GM12875 (cell line): ENCODE measurements at regions not wholly inside any gene's neighbourhood (a gene's known extent, or its start where the extent isn't known, plus 50 kb on each side); places are given as distances from the start of the nearest gene placed in this dataset.

Source experiments
- H3K4me3 ChIP-seq: one replicate; pipeline ENCODE4 v1.5.1; 2011; ENCODE audit warnings: low read depth, low read length, control low read depth
- CTCF ChIP-seq: IDR thresholded peaks from 2 replicates; pipeline ENCODE4 v1.5.1; 2011; ENCODE audit warnings: low read depth, mild to moderate bottlenecking, control low read depth, inconsistent platforms, low read length, moderate library complexity, borderline replicate concordance; ENCODE audit not compliant: insufficient read depth

- H3K4me3 ChIP-seq = no peak overlapping the region
- TF ChIP-seq CTCF = no peak
Observed at GRCh38 chrX:40343319-40343718, 237.5 kb upstream of the ATP6AP2 start.

- no peak for TF ChIP-seq CTCF
- no peak overlapping the region for H3K4me3 ChIP-seq
Observed at GRCh38 chrX:40340116-40340515, 240.7 kb upstream of the ATP6AP2 start.

GRCh38 chrX:40333344-40333743, 235.6 kb upstream of the BCOR start:
- no peak for TF ChIP-seq CTCF
- H3K4me3 ChIP-seq = no peak overlapping the region

GRCh38 chrX:40331762-40332161, 234.0 kb upstream of the BCOR start:
- no peak for TF ChIP-seq CTCF
- H3K4me3 ChIP-seq = no peak overlapping the region

GRCh38 chrX:40331353-40331752, 233.6 kb upstream of the BCOR start:
- no peak for TF ChIP-seq CTCF

GRCh38 chrX:40329616-40330015, 231.9 kb upstream of the BCOR start:
- TF ChIP-seq CTCF = no peak
- H3K4me3 ChIP-seq = no peak overlapping the region

More at GRCh38 chrX:40331353-40331752, 233.6 kb upstream of the BCOR start:
- no peak overlapping the region for H3K4me3 ChIP-seq

- no peak for TF ChIP-seq CTCF
Observed at GRCh38 chrX:40327085-40327484, 229.3 kb upstream of the BCOR start.

More at GRCh38 chrX:40327085-40327484, 229.3 kb upstream of the BCOR start:
- no peak overlapping the region for H3K4me3 ChIP-seq
